ENCODE measurements at regions not wholly inside any gene's neighbourhood (a gene's known extent, or its start where the extent isn't known, plus 50 kb on each side); places are given as distances from the start of the nearest gene placed in this dataset.

- TF ChIP-seq CTCF (IDR thresholded peaks at IDR 0.05) (no peak), ZSCAN20 (CRISPR knock-in tag; IDR thresholded peaks at IDR 0.05) (no peak), POLR2A (IDR thresholded peaks at IDR 0.05; ENCODE audit: low read length) (no peak), EP300 (IDR thresholded peaks at IDR 0.05) (no peak), ESRRA (IDR thresholded peaks at IDR 0.05; ENCODE audit: borderline replicate concordance, low read length) (no peak), HEYL (CRISPR knock-in tag; IDR thresholded peaks at IDR 0.05) (no peak), RAD21 (conservative IDR thresholded peaks at IDR 0.05 in 1 of 2, IDR thresholded peaks at IDR 0.05 in 1 of 2) (no peak), MAFK (IDR thresholded peaks at IDR 0.05; ENCODE audit: partially characterized antibody) (no peak), SMC3 (IDR thresholded peaks at IDR 0.05) (no peak), ZFP36 (IDR thresholded peaks at IDR 0.05; ENCODE audit: borderline replicate concordance, partially characterized antibody) (no peak), HOXA7 (CRISPR knock-in tag; IDR thresholded peaks at IDR 0.05) (no peak), MYC (IDR thresholded peaks at IDR 0.05; ENCODE audit: borderline replicate concordance, low read length) (no peak)
- TF ChIP-seq, protein P1, sequence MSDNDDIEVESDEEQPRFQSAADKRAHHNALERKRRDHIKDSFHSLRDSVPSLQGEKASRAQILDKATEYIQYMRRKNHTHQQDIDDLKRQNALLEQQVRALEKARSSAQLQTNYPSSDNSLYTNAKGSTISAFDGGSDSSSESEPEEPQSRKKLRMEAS (IDR thresholded peaks at IDR 0.05): no peak
Observed at GRCh38 chr5:102591650-102592049, 92.8 kb upstream of the SLCO6A1 start.
